ENCODE measurements at regions not wholly inside any gene's neighbourhood (a gene's known extent, or its start where the extent isn't known, plus 50 kb on each side); places are given as distances from the start of the nearest gene placed in this dataset.

DNA sequence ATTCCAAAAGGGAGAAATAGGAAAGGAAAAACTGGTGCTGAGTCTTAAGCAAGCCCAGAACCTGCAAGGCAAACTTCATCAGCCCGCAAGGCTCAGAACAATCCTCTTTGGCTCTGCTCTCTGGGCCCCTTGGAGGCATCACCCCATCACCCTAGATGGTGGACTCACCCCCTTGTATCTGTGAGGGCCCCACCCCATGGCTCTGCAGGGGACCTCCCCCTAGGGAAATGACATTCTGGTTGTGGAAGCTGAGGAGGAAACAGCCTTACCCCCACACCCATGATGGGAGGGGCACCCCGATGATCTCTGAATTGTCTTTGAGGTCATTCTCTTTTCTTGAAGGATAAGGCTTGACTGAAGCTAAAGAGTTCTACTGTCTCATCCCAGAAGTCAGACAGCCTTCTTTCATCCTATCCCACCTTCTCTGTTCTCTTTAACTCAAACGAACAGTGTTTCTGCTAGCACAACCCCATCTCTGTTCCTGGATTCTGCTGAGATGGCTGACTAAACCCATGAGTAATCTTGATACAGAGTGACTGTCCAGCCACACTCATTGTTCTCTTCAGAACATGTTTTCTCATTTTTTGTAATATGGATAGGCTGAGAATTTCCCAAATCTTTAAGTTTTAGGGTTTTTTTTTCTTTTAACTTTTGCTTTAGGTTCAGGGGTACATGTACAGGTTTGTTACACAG, 492.1 kb upstream of the MYT1L start:
- DNase-seq: no peak

DNA sequence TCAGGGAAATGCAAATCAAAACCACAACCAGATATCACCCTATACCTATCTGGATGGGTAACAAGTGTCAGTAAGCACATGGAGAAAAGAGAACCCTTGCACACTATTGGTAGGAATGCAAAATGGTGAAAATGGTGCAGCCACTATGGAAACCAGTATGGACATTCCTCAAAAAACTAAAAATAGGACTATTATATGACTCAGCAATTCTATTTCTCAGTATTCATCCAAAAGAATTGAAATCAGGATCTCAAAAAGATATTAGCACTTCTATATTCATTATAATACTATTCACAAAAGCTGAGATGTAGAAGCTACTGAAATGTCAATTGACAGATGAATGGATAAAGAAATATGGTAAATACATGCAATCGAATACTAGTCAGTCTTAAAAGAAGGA, 491.1 kb upstream of the MYT1L start:
- DNase-seq: no peak

DNA sequence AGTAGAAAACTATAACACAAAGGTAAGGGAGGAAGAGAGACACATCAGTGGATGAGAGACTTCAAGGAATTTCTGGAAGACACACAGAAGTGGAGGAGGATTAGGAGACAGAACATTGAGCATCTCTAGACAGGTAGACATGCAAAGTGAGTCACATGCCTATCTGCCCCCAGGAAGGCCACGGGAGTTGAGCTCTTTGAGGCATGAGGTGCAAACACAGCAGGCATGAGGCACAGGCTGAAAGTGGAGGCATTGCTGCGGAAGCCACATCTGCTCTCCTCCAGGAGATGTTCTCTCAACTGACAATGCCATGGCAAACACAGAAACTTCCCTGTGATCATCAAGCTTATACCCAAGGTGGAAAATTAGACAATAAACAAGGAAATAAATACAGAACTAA, 481.6 kb upstream of the MYT1L start:
- no peak for DNase-seq

GRCh38 chr2:2812117-2812516, 481.0 kb upstream of the MYT1L start:
- DNase-seq: no peak

DNA sequence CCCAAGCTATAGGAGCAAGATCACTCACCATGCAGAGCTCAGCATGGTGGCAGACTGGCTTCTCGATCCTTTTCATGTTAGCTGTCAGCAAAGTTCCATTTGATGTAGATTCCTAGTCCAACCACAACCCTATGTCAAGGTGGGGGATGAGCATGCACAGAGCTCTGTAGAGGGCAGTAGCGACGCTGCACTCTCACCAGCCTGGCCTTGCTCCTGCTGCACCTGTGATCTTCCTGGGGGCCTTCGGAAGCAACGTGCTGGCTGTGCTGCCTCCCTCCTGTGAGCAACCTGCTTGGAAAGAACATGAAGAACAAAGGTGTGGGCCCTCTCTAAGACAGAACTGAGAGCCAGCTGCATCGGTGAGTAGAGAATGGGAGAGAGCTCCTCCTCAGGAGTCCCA, 479.4 kb upstream of the MYT1L start:
- no peak for DNase-seq

GRCh38 chr2:2809771-2810170, 478.7 kb upstream of the MYT1L start:
- DNase-seq: no peak

DNA sequence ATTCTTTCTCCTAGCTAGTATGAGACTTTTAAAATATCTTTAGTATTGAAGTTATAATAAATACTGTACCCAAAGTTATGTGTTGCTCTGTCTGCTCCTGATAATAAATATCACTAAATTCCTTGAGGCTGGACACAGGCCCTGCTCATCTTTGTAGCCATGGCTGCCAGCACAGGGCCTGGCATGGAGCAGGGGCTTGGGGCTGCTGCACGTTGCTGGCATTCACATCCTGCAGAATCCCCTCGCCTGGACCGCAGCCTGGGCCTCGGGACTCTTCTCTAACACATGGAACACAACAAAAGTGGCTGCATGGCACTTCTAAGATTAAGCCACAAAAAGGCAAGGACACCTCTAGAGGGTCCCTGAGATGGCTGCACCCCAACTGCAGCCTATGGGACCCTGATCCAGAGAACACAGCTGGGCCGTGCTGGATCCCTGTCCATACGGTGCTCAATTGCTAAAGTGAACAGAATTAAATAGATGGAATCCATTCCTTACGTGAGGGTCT, 477.5 kb upstream of the MYT1L start:
- no peak for DNase-seq

GRCh38 chr2:2806711-2807110, 475.6 kb upstream of the MYT1L start:
- DNase-seq: no peak

- no peak for DNase-seq
Measured at GRCh38 chr2:2805263-2805662, 474.2 kb upstream of the MYT1L start.

DNA sequence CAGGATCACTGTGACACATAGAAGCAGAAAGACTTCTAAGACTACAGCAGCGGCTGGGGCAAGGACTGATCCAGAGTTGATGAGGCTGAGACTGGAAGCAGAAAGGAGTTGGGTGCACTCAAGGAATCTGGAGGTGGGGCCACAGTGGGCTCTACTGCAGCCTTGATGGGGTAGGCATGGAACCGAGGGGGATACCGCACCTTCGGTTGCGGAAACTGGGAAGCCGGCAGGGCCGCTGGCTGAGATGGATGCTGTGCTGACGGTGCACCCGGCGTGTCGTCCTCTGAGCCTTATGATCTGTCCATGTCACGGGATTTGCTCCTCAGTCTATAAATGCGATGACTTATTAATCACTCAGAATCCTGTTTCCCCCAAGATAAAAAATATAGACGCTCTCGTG, 473.5 kb upstream of the MYT1L start:
- DNase-seq: no peak

GRCh38 chr2:2801458-2801857, 470.4 kb upstream of the MYT1L start:
- no peak for DNase-seq

DNA sequence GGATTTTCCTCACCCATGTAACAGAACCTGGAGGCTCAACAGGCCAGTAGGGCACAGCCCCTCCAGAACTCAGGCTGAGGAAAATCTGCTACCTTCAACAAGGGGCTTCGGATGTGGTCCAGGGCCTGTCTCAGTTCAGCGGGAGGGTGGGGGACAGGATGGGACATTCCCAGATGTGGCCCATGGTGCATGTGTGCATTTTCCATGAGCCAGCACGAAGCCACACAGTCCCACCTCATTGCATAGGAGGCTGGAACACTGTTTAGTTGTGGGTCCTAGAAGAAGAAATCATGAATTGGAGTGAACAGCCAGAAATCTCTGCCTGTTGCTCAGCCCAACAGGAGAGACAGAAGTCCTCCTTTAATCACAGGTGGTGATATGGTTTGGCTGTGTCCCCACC, 469.6 kb upstream of the MYT1L start:
- DNase-seq: no peak

GRCh38 chr2:2800001-2800400, 468.9 kb upstream of the MYT1L start:
- no peak for DNase-seq

- no peak for DNase-seq
Measured at GRCh38 chr2:2799151-2799697, 468.1 kb upstream of the MYT1L start.

DNA sequence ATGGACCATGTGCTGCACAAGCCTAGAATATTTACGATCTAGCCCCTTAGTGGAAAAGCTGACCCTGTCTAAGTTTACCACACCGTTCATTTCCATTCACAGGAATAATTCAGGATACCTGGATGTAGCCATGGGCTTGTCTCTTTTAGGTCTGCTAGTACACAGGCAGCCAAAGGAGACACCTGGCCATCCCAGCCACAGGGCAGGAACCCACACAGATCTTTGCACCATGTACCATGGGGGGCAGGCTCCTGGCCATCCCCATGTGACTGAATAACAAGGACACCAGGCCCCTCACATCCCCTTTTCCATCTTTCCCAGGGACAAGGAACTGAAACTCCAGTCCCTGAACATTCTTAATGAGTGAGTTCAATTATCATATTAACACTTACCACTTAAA, 467.3 kb upstream of the MYT1L start:
- no peak for DNase-seq

DNA sequence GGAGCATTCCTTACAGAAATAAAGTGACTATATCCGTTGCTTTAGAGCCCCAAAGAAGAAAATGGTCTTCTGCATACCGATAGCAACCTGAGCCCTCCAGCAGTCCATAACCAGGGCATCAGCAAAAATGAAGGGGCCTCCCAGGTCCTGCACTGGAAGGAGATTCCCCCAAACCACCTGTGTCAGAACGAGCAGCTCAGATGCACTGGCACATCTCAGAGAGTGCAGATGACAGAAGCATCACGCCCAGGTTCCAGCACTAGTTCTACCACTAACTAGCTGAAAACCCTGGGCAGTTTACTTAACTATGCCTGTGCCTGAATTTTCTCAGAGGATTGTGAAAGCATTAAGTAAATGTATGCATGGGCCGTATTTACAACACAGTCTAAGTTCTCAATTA, 466.7 kb upstream of the MYT1L start:
- DNase-seq: no peak

DNA sequence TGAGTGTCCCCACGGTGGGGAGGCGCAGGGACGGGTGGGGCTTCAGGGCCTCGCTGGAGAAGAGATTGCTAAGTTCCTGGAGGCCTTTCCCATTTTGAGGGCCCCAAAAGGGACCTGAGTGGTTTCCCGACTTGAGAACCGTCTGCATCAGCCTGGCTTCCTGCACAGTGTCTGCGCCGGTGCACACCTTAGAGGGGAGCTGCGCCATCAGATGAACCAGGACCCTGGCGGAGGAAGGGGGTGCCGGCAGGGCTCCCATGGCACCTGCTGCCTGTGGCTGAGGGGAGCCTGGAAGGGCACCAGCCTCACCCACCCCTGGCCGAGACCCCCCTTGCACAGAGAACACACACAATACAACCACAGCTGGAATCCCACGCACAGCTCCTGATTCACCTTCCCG, 465.1 kb upstream of the MYT1L start:
- DNase-seq: no peak

GRCh38 chr2:2795438-2796091, 464.5 kb upstream of the MYT1L start:
- DNase-seq: no peak

DNA sequence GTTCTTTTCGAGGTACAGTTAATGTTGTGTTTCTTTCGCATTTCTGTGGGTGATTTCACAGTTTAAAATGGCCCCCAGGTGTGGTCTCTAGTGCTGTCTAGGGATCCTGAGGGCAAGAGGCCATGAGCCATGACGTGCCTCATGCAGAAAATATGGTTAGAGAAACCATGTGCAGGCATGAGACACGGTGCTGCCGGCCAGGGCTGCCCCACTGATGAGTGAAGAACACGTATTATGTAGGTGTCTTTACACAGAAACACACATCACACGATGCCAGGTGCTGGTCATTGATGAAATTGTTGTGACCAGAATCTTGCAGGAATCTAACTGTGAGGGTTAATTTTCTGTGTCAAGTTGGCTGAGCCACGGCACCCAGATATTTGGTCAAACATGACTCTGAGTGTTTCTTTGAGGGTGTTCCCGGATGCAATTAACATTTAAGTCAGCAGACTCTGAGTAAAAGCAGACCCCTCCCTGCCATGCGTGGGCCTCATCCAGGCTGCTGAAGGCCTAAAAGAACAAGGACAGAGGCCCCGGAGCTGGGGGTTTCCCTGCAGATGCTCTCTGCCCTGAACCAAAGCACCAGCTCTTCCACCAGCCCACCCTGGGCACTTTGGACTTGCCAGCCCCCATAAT, 463.0 kb upstream of the MYT1L start:
- no peak for DNase-seq

DNA sequence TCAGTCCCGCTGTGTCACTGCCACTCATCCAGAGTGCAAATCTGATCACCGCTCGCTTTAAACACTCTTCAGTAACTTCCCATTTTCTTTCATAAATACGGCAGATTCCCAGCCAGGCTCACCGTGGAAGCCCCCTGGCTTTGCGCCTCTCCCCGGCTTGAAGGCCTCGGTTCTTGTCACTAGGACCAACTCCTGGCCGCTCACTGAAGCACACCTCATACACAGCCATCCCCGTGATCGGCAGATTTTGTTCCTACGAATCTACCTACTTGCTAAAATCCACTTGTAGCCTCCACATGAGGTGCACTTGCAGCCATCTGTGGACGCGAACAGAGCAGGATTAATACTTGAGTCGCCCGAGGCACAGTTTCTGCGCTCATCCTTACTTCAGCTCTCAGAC, 462.4 kb upstream of the MYT1L start:
- DNase-seq: no peak

DNA sequence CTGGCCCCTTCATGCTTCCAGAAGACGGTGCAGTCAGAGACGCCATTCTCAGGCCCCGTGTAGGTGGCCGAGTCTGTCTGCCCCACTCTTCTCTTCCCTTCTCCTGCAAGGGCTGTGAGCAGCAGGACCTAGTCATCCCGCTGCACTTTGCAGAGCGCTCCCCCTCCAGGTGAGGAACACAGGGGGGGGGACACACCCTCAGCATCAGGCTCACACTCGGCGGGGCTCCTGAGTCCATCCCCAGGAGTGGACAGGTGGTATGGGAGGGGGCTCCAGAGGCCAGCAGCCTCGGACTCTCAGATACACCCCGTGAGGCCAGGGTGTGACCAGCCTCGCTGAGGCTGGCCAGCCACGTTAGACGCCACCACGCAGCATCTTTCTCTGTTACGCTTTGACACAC, 460.5 kb upstream of the MYT1L start:
- no peak for DNase-seq

DNA sequence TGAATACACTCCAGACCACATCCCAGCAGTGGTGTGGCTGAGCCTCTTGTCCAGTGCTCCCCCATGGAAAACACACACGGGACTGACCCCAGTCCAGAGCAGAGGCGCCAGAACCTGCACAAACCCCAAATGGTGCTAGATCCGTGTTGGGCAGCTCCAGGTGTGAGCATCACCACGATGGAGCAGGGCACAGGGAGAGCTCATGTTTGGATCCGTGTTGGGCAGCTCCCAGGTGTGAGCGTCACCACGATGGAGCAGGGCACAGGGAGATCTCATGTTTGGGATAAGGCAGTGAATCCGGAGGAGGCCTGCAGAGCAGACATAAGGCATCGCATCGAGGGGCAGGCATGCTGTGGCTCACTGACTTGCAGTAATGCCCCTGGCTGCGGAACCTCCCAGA, 460.0 kb upstream of the MYT1L start:
- no peak for DNase-seq

DNA sequence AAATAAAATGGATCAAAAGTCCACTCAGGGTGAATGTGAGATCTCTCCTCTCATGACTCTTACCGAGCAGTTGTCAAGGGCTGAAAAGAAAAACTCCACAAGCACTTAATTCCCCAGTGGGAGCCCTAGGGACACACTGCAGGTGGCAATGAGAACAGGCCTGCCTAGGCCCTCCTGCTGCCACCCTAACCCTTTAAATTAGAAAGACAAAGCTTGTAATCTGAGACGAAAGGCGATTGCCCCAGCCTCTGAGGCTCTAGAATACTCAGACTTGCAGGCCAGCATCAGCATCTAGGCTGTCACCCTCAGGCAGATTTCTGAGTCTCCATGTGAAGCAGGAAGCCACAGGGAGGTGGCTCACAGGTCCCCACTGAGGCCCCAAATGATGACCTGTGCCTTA, 457.0 kb upstream of the MYT1L start:
- no peak for DNase-seq

- DNase-seq: no peak
Measured at GRCh38 chr2:2787301-2787907, 456.3 kb upstream of the MYT1L start.

Data from activated CD4-positive, alpha-beta T cell treated with anti-CD3 and anti-CD28 coated beads, Interleukin-10, Interleukin-2, amounts not matched to agents 100 ng/mL and 50 ng/mL, durations not matched to agents 16 hours and 8 hours (primary cell).